HG02642 (cell line): ENCODE measurements at regions not wholly inside any gene's neighbourhood (a gene's known extent, or its start where the extent isn't known, plus 50 kb on each side); places are given as distances from the start of the nearest gene placed in this dataset.

Experiments
- ATAC-seq: cut with Tn5 transposase; IDR thresholded peaks from one replicate; pipeline ENCODE4 v1.9.1; 2021; ENCODE audit warnings: mild to moderate bottlenecking; ENCODE audit not compliant: unreplicated experiment, poor library complexity

GRCh38 chr3:72446218-72447058 is 401.8 kb downstream of the SHQ1 start, which contains the start of gene RYBP:
Gene RYBP, minus strand, starts transcription at chr3:72446621.
- ATAC-seq, result peak; percentile 41

DNA sequence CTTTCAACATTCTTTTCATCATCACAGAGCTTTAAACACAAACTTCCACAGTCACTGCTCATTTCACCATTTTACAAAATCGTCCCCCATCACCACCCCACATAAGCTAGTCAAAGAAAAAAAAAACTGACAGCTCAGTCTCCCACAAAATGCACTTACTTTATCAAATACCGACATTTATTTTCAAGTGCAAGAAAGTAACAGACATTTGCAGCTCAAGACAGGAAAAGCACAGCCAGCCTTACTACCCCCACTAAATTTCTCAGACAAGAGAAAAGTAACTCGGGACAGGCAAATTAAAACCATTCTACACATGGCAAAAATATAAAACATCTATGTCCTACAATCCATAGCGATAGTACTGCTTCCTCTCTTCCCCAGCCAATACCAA is 402.4 kb downstream of the SHQ1 start:
- no peak for ATAC-seq

DNA sequence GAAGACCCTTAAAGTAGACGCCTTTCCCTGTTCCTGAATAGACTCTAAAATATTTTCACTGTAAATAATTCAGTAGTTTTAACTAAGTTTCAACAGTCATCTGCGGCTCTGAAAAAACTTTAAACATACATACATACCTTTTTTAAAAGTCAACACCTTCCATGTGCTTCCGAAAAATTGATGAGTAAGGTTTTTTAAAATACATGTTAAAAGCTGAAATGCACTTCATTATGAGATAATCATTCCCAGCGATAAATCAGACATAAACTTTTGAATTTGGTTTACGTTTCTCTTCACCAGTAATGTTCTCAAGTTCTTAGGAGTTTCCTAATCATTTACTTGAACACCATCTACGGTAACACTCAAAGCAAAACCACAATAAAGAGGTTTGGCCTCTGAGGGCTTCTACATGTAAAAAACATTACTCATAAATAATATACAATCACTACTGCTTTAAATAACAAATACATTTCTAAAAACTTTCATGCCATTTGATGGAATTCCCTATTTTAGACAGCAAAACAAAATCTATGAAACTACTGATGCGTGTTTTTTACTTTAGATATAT is 403.5 kb downstream of the SHQ1 start:
- no peak for ATAC-seq

- ATAC-seq, result no peak
Observed at GRCh38 chr3:72442759-72443158, 405.5 kb downstream of the SHQ1 start.

- ATAC-seq, result no peak
Observed at GRCh38 chr3:72441284-72441994, 406.8 kb downstream of the SHQ1 start.

- ATAC-seq, result no peak
Observed at GRCh38 chr3:72440491-72440890, 407.8 kb downstream of the SHQ1 start.

DNA sequence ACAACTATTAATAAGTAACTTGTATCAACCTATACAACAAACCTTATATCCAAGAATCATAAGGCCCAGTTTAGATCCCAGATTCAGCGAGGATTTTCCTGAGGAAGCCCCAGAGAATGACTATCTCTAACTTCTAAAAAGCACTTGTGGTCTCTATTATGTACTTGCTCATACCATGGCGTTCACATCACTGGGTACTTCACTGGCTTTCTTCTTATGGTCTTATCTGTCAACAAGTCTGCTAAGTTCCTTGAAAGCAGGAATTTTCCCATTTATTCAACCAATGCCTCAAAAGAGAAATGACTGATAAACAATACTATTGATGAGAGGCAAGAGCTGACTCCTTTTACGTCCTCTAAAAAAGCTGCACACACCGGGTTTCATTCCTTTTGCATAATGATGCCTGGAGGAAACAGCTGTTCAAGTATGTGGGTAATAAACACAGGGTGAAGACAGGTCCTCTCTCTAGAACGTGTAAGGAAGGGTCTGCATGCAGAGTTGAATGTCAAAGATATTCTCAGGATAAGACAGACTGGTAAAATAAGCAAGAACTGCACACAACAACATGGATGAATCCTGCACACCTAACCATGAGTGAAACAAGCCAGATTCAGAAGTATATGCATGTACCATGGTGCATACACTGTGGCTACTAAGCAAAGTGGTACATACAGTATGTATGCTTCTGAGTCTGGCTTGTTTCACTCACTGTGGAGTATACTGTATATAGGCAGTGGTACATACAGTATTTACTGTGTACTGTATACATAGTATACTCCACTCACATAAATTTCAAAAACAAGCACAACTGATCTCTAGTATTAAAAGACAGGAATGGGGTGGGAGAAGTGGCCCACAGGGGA is 408.7 kb downstream of the SHQ1 start:
- peak; percentile 82 for ATAC-seq

GRCh38 chr3:72437661-72438406 is 410.4 kb downstream of the SHQ1 start:
- ATAC-seq, result no peak

DNA sequence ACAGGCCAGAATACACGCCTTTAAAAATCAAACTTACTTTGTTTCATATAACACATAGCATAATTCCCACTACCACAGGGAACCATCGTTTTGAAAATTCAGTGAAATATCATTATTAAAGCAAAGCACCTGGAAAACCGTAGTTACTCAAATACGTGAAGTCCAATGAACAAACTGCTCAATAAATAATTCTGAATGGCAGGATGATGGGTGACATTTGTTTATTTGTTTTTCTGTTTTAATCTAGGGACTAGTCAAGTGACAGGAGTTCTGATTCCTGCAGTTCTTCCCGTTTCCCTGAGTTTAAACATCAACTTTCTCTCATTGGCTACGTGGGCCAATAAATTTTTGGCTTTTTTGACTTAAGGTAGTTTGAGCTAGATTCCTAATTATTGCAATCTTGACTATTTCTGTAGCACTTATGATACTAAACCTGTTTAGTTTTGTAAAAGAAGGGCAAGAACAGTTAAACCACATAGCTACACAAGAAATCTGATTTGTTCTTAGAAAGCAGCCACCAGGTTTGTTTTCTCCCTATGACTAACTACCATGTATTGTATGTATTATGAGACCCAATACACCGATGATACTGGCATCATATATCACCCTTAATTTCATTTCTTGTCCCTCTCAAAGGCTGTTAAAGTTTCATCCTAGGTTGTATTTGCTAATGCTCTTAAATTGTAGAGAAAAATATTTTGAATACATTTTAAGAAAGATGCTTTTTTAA is 411.2 kb downstream of the SHQ1 start:
- no peak for ATAC-seq

- ATAC-seq, result no peak
Observed at GRCh38 chr3:72434296-72434695, 413.9 kb downstream of the SHQ1 start.

GRCh38 chr3:72432246-72432645 is 416.0 kb downstream of the SHQ1 start:
- ATAC-seq, result no peak

DNA sequence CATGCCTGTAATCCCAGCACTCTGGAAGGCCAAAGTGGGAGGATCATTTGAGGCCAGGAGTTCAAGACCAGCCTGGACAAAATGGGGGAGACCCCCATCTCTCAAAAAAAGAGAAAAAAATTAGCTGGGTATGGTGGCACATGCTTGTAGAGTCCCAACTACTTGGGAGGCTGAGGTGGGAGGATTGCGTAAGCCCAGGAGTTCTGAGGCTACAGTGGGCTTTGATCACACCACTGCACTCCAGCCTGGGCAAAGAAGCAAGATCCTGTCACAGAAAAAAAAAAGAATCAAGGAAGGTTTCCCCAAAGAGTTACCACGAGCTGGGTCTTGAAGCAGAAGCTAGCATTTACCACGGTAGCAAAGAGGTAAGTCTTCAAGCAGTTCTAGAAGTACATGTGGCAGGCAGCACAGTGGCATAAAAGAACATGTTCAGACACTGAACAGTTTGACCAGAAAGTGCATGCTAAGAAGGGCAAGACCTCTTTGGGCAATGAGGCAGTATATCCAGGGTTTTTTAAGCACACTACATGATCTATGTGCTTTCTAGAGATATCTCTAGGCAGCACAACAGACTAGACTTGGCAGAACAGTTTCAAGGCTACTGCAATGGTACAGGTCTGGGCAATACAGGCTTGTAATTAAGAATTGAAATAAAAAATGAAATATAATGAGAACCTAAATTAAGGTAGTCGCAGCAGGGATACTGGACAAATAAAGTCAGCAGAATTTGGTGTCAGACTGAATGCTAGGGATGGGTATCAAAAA is 418.5 kb downstream of the SHQ1 start:
- ATAC-seq, result no peak

- ATAC-seq, result no peak
Observed at GRCh38 chr3:72428803-72429202, 419.4 kb downstream of the SHQ1 start.

GRCh38 chr3:72427624-72428023 is 420.6 kb downstream of the SHQ1 start:
- no peak for ATAC-seq

DNA sequence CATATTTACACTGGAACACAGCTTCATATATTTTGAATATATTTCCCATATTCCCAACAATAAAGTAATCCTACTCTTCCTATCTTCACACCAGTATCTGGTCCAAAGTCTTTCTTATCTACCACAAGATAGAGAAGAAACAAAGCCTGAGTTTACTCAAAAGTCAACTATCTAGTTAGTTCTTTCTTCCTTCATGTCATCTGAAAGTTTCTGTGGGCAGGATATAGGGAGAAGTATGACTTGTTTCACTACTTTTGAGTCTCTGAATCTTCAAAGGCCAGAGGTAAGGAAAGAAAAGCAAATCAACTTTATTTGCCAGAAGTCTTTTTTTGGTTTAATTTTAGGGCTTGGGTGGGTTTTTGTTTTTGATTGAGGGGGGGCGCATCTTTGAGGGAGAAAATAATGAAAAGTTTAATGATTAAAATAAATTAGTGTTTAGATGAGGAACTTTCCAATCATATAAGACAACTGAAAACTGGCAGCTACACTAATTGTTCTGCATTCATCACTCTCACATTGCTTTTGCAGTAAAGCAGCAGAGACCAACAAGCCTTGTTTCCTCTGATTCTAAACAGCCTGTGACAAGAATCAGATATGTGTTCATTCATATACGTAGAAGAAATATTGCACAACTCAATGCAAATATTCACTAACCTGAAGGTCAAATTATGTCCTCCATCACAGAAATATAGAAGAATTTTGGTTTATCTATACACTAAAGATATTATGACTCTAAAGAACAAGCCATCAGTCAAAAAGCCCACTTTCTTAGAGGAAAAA is 421.4 kb downstream of the SHQ1 start:
- ATAC-seq, result peak; percentile 77

DNA sequence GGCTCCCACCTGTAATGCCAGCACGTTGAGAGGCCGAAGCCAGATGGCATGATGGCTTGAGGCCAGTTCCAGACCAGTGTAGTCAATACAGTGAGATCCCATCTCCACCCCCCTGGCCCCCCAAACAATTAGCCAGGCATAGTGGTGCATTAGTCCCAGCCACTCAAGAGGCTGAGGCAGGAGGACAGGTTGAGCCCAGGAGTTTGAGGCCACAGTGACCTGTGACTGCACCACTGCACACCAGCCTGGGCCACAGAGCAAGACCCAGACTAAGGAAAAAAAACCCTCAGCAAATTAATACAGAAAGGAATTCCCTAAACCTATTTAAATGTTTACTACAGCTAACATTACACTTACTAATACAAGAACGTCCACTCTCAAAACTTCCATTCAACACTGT is 424.6 kb downstream of the SHQ1 start:
- no peak for ATAC-seq

DNA sequence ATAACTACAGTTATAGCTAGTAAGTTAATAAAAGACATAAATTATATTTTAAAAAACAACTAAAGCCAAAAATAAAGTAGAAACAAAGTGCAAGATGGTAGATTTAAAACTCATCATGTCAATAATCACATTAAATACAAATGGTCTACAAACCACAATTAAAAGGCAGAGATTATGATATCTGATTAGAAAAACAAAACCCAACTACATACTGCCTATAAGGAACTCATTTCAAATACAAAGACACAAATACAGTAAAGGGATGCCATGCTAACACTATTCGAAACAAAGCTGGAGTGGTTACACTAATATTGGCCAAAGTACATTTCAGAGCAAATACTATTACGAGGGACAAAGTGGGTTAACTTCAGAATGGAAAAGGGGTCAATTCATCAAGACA is 426.5 kb downstream of the SHQ1 start:
- ATAC-seq, result no peak

DNA sequence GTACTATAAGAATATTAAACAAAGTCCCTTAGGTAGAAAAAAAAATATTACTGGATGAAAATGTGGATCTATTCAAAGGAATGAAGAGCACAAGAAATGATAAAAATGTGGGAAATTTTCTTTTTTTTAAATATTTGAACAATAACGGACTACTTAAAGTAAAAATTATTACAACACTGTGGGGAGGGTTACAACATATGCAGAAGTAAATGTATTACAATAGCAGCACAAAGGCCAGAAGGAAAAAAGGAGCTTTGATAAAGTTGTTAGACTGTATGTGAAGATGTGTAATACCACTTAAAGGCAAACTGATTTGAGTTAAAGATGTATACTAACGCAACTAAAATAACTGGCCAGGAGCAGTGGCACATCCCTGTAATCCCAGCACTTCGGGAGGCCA is 427.1 kb downstream of the SHQ1 start:
- no peak for ATAC-seq
